Kidney epithelial cell (primary cell): ENCODE measurements at regions not wholly inside any gene's neighbourhood (a gene's known extent, or its start where the extent isn't known, plus 50 kb on each side); places are given as distances from the start of the nearest gene placed in this dataset.

Experiments
- DNase-seq: peaks from one replicate; pipeline ENCODE4 v3.0.0-alpha.2; 2010; ENCODE audit warnings: low read depth
- H3K27me3 ChIP-seq: 2 replicates; pipeline ENCODE4 v1.6.0; 2011; ENCODE audit warnings: low read length; ENCODE audit not compliant: control insufficient read depth, insufficient read depth
- H3K36me3 ChIP-seq: 2 replicates; pipeline ENCODE4 v1.5.1; 2011; ENCODE audit warnings: low read length; ENCODE audit not compliant: control insufficient read depth, insufficient read depth
- H3K4me3 ChIP-seq: 2 replicates; pipeline ENCODE4 v1.5.1; 2011; ENCODE audit warnings: low read depth, mild to moderate bottlenecking, control low read depth, low read length
- CTCF ChIP-seq: IDR thresholded peaks from 2 replicates; pipeline ENCODE4 v1.5.1; 2011; ENCODE audit warnings: mild to moderate bottlenecking, moderate library complexity, low read length, control low read depth, inconsistent platforms; ENCODE audit not compliant: insufficient read depth, poor library complexity, severe bottlenecking

- Histone ChIP-seq H3K36me3 (no peaks in the 10 kb centered on the region), H3K4me3 (no peak overlapping the region)
Measured at GRCh38 chr6:135583256-135583761, 85.8 kb upstream of the AHI1 start.

GRCh38 chr6:135586388-135586787 is 88.8 kb upstream of the AHI1 start:
- no peaks in the 10 kb centered on the region for H3K27me3 ChIP-seq
- TF ChIP-seq CTCF, result no peak

More at GRCh38 chr6:135583256-135583761, 85.8 kb upstream of the AHI1 start:
- no peak for TF ChIP-seq CTCF
- no peak for DNase-seq
- H3K27me3 ChIP-seq, result no peaks in the 10 kb centered on the region

GRCh38 chr6:135586844-135587243 is 89.3 kb upstream of the AHI1 start:
- no peak overlapping the region for H3K4me3 ChIP-seq
- no peak for DNase-seq
- no peaks in the 10 kb centered on the region for H3K27me3 ChIP-seq
- TF ChIP-seq CTCF, result no peak
- H3K36me3 ChIP-seq, result no peaks in the 10 kb centered on the region

More at GRCh38 chr6:135586388-135586787, 88.8 kb upstream of the AHI1 start:
- no peak for DNase-seq
- Histone ChIP-seq H3K36me3 (no peaks in the 10 kb centered on the region), H3K4me3 (no peak overlapping the region)

GRCh38 chr6:135592276-135592675 is 94.7 kb upstream of the AHI1 start:
- Histone ChIP-seq H3K4me3 (no peak overlapping the region), H3K36me3 (no peaks in the 10 kb centered on the region), H3K27me3 (no peaks in the 10 kb centered on the region)
- DNase-seq, result no peak
- TF ChIP-seq CTCF, result no peak

- no peak for DNase-seq
- H3K4me3 ChIP-seq, result no peak overlapping the region
- H3K36me3 ChIP-seq, result no peaks in the 10 kb centered on the region
- H3K27me3 ChIP-seq, result no peaks in the 10 kb centered on the region
- TF ChIP-seq CTCF, result no peak
Measured at GRCh38 chr6:135594000-135594399, 96.5 kb upstream of the AHI1 start.

- no peak for TF ChIP-seq CTCF
- H3K27me3 ChIP-seq, result no peaks in the 10 kb centered on the region
- DNase-seq, result no peak
- no peak overlapping the region for H3K4me3 ChIP-seq
- H3K36me3 ChIP-seq, result no peaks in the 10 kb centered on the region
Measured at GRCh38 chr6:135600086-135600702, 102.7 kb upstream of the AHI1 start.
